Mucosa of gallbladder (tissue), 1 donor: ENCODE measurements at regions not wholly inside any gene's neighbourhood (a gene's known extent, or its start where the extent isn't known, plus 50 kb on each side); places are given as distances from the start of the nearest gene placed in this dataset.
A peak's percentile ranks its signal among the peaks of the same experiment; 100 is the strongest.

Source experiments
- DNase-seq: peaks from one replicate; pipeline ENCODE4 v3.0.0-alpha.2; 2020; ENCODE audit warnings: low spot score
- donor health status: DM: no; HTN: no; CAD: no.

- no peak for DNase-seq
These were observed 152.5 kb downstream of the CEBPB start for GRCh38 chr20:50343125-50343489.

GRCh38 chr20:50343490-50344179, 153.0 kb downstream of the CEBPB start:
- DNase-seq: no peak

- DNase-seq: no peak
These were observed 153.8 kb downstream of the CEBPB start for GRCh38 chr20:50344232-50345071.

- no peak for DNase-seq
These were observed 155.2 kb downstream of the CEBPB start for GRCh38 chr20:50345712-50346373.

- peak; percentile 83 for DNase-seq
These were observed 156.0 kb downstream of the CEBPB start for GRCh38 chr20:50346374-50347283.

- no peak for DNase-seq
These were observed 156.8 kb downstream of the CEBPB start for GRCh38 chr20:50347284-50348063.

- DNase-seq: peak; percentile 46
These were observed 157.5 kb downstream of the CEBPB start for GRCh38 chr20:50348096-50348495.

GRCh38 chr20:50350510-50351249, 159.5 kb upstream of the PTPN1 start:
- no peak for DNase-seq

- no peak for DNase-seq
These were observed 158.6 kb upstream of the PTPN1 start for GRCh38 chr20:50351541-50351940.

- no peak for DNase-seq
These were observed 156.8 kb upstream of the PTPN1 start for GRCh38 chr20:50353289-50353961.

GRCh38 chr20:50354721-50355589, 155.2 kb upstream of the PTPN1 start:
- no peak for DNase-seq

- no peak for DNase-seq
These were observed 154.3 kb upstream of the PTPN1 start for GRCh38 chr20:50355590-50356524.

GRCh38 chr20:50356525-50356885, 153.7 kb upstream of the PTPN1 start:
- DNase-seq: no peak

GRCh38 chr20:50356962-50357782, 153.0 kb upstream of the PTPN1 start:
- no peak for DNase-seq

GRCh38 chr20:50357783-50358161, 152.4 kb upstream of the PTPN1 start:
- DNase-seq: no peak

GRCh38 chr20:50358166-50358565, 152.0 kb upstream of the PTPN1 start:
- DNase-seq: no peak

- no peak for DNase-seq
These were observed 151.2 kb upstream of the PTPN1 start for GRCh38 chr20:50358971-50359370.
